H1 (cell line): ENCODE measurements at regions not wholly inside any gene's neighbourhood (a gene's known extent, or its start where the extent isn't known, plus 50 kb on each side); places are given as distances from the start of the nearest gene placed in this dataset.

Experiments
- CTCF ChIA-PET: fragments of 300-600 bp; sonication (Branson Sonifier 250); formaldehyde crosslinking; loops from one replicate; lab custom pipeline; 2021; ENCODE audit not compliant: partially characterized antibody; lab: Charles Lee
- POLR2A ChIA-PET: fragments of 300-600 bp; sonication (Branson Sonifier 250); formaldehyde crosslinking; loops from one replicate; lab custom pipeline; 2021; ENCODE audit warnings: inconsistent platforms; ENCODE audit not compliant: partially characterized antibody; lab: Charles Lee
- DNase-seq, 2 experiments: peaks; one replicate each; pipeline versions ENCODE4 v3.0.0 to v3.0.0-alpha.2; 2010 to 2022; ENCODE audit warnings: low spot score in 2 of 2, low read depth in 1 of 2, mixed read lengths in 1 of 2
- FAIRE-seq: peaks from 2 replicates; lab custom pipeline; 2011; peaks lifted over from hg19 to GRCh38; lab: Jason Lieb, UNC
- H2AFZ ChIP-seq: 2 replicates; pipeline ENCODE4 v1.8.1; 2012; ENCODE audit warnings: low read length, inconsistent platforms
- H2AK5ac ChIP-seq: 2 replicates; pipeline ENCODE4 v1.6.1; 2013; ENCODE audit warnings: low read depth, low read length
- H2BK120ac ChIP-seq: replicated peaks from 2 replicates; pipeline ENCODE3; 2013; ENCODE audit warnings: low read depth, low read length, inconsistent platforms
- H2BK12ac ChIP-seq: 2 replicates; pipeline ENCODE4 v1.6.1; 2013; ENCODE audit warnings: low read depth, low read length
- H2BK15ac ChIP-seq: 2 replicates; pipeline ENCODE4 v1.6.1; 2013; ENCODE audit warnings: low read length
- H2BK20ac ChIP-seq: 2 replicates; pipeline ENCODE4 v1.6.1; 2013; ENCODE audit warnings: low read length
- H2BK5ac ChIP-seq: 2 replicates; pipeline ENCODE4 v1.6.1; 2013; ENCODE audit warnings: low read depth, low read length
- H3K14ac ChIP-seq: 2 replicates; pipeline ENCODE4 v1.6.1; 2013; ENCODE audit warnings: inconsistent platforms; ENCODE audit not compliant: insufficient read length
- H3K18ac ChIP-seq: 2 replicates; pipeline ENCODE4 v1.6.1; 2013; ENCODE audit warnings: low read length; ENCODE audit errors: extremely low read depth
- H3K23ac ChIP-seq: 2 replicates; pipeline ENCODE4 v1.6.1; 2013; ENCODE audit warnings: inconsistent platforms; ENCODE audit not compliant: insufficient read length
- H3K23me2 ChIP-seq: 2 replicates; pipeline ENCODE4 v1.6.1; 2013; ENCODE audit warnings: low read depth, low read length
- H3K27ac ChIP-seq: 2 replicates; pipeline ENCODE4 v1.6.1; 2011; ENCODE audit warnings: low read depth, low read length, inconsistent platforms
- H3K27me3 ChIP-seq, 4 experiments: replicated peaks in 1 of 4; 1 replicate in 1 of 4; 2 replicates in 3 of 4; pipeline versions ENCODE4 v1.6.1 to v1.8.1; 2011 to 2013; ENCODE audit warnings: low read length in 3 of 4, mild to moderate bottlenecking in 3 of 4, inconsistent platforms in 2 of 4, mixed read lengths in 2 of 4, moderate library complexity in 1 of 4; ENCODE audit not compliant: control insufficient read depth in 3 of 4, insufficient read depth in 3 of 4; ENCODE audit errors: extremely low read depth in 1 of 4
- H3K36me3 ChIP-seq, 4 experiments: 2 replicates each; pipeline versions ENCODE4 v1.6.1 to v1.8.1; 2011 to 2013; ENCODE audit warnings: mild to moderate bottlenecking in 4 of 4, low read length in 3 of 4, moderate library complexity in 2 of 4, control low read depth in 1 of 4, inconsistent platforms in 1 of 4; ENCODE audit not compliant: insufficient read depth in 4 of 4, control insufficient read depth in 2 of 4
- H3K4ac ChIP-seq: replicated peaks from 2 replicates; pipeline ENCODE3; 2013; ENCODE audit warnings: low read length, low read depth, mixed read lengths, inconsistent platforms; ENCODE audit not compliant: insufficient read length
- H3K4me1 ChIP-seq, 4 experiments: replicated peaks in 1 of 4; 1 replicate in 1 of 4; 2 replicates in 3 of 4; pipeline versions ENCODE4 v1.6.1 to v1.8.1; 2011 to 2013; ENCODE audit warnings: low read length in 3 of 4, inconsistent platforms in 2 of 4, mixed read lengths in 1 of 4; ENCODE audit not compliant: insufficient read depth in 4 of 4, control insufficient read depth in 3 of 4
- H3K4me2 ChIP-seq, 2 experiments: 2 replicates each; pipeline versions ENCODE4 v1.6.1 to v1.8.1; 2011 to 2013; ENCODE audit warnings: low read depth in 2 of 2, low read length in 2 of 2, control low read depth in 1 of 2, inconsistent platforms in 1 of 2, mild to moderate bottlenecking in 1 of 2; ENCODE audit not compliant: insufficient read depth in 1 of 2
- H3K4me3 ChIP-seq, 4 experiments: fragments of 200-600, 300-600 bp in 1 of 4; sonication (generic), shearing (Covaris generic), sonication (Bioruptor Twin) in 1 of 4; 2 replicates each; pipeline versions ENCODE4 v1.5.1 to v1.8.1; 2011 to 2016; ENCODE audit warnings: low read length in 4 of 4, low read depth in 3 of 4, control low read depth in 2 of 4, inconsistent platforms in 2 of 4, mild to moderate bottlenecking in 2 of 4, mixed read lengths in 1 of 4, moderate library complexity in 1 of 4; ENCODE audit not compliant: insufficient read depth in 2 of 4; ENCODE audit errors: extremely low read depth in 1 of 4
- H3K56ac ChIP-seq: replicated peaks from 2 replicates; pipeline ENCODE3; 2013; ENCODE audit warnings: low read depth, mild to moderate bottlenecking, mixed read lengths, low read length, inconsistent platforms; ENCODE audit not compliant: insufficient read length
- H3K79me1 ChIP-seq: 2 replicates; pipeline ENCODE4 v1.6.1; 2013; ENCODE audit warnings: low read depth, low read length, control low read depth
- H3K79me2 ChIP-seq, 2 experiments: 2 replicates each; pipeline versions ENCODE4 v1.6.1 to v1.8.1; 2012 to 2013; ENCODE audit warnings: low read length in 2 of 2, mild to moderate bottlenecking in 2 of 2, inconsistent platforms in 1 of 2; ENCODE audit not compliant: insufficient read depth in 2 of 2, control insufficient read depth in 1 of 2
- H3K9ac ChIP-seq, 4 experiments: replicated peaks in 1 of 4; 1 replicate in 1 of 4; 2 replicates in 3 of 4; pipeline versions ENCODE4 v1.6.1 to v1.8.1; 2011 to 2013; ENCODE audit warnings: low read depth in 3 of 4, low read length in 3 of 4, control low read depth in 2 of 4, mild to moderate bottlenecking in 2 of 4, moderate library complexity in 2 of 4, inconsistent platforms in 1 of 4; ENCODE audit errors: extremely low read depth in 1 of 4
- H3K9me3 ChIP-seq, 2 experiments: 2 replicates each; pipeline versions ENCODE4 v1.6.1 to v1.8.1; 2012 to 2013; ENCODE audit warnings: mild to moderate bottlenecking in 2 of 2, moderate library complexity in 2 of 2, control low read depth in 1 of 2, inconsistent platforms in 1 of 2, low read depth in 1 of 2, low read length in 1 of 2, mixed read lengths in 1 of 2; ENCODE audit not compliant: insufficient read depth in 2 of 2
- H4K20me1 ChIP-seq, 2 experiments: replicated peaks in 1 of 2; 2 replicates each; pipeline versions ENCODE3 to v1.8.1; 2011 to 2013; ENCODE audit warnings: inconsistent platforms in 2 of 2, low read length in 2 of 2, mild to moderate bottlenecking in 1 of 2; ENCODE audit not compliant: insufficient read depth in 2 of 2, control insufficient read depth in 1 of 2
- H4K5ac ChIP-seq: 2 replicates; pipeline ENCODE4 v1.6.1; 2013; ENCODE audit warnings: low read length, low read depth, mixed read lengths, inconsistent platforms; ENCODE audit not compliant: insufficient read length
- H4K8ac ChIP-seq: 2 replicates; pipeline ENCODE4 v1.8.0; 2013; ENCODE audit warnings: mild to moderate bottlenecking, moderate library complexity, low read length, inconsistent platforms; ENCODE audit not compliant: insufficient read depth; ENCODE audit errors: extremely low read depth
- H4K91ac ChIP-seq: replicated peaks from 2 replicates; pipeline ENCODE3; 2013; ENCODE audit warnings: low read length, mixed read lengths, inconsistent platforms; ENCODE audit not compliant: insufficient read length
- ATF2 ChIP-seq: IDR thresholded peaks from 2 replicates; pipeline ENCODE4 v1.6.1; 2012; ENCODE audit warnings: low read length, inconsistent platforms
- CBX8 ChIP-seq: fragments of 300-800, 300-1000 bp; sonication (generic); IDR thresholded peaks from 2 replicates; pipeline ENCODE4 v1.7.1; 2016; ENCODE audit warnings: low read depth, low read length, borderline replicate concordance
- GTF2F1 ChIP-seq: IDR thresholded peaks from 2 replicates; pipeline ENCODE4 v1.6.1; 2012; ENCODE audit warnings: low read depth, low read length, improper control_type of control experiment, borderline replicate concordance
- KDM1A ChIP-seq: fragments of 200-600, 300-600 bp; sonication (generic); IDR thresholded peaks from 2 replicates; pipeline ENCODE4 v1.7.1; 2016; ENCODE audit warnings: mild to moderate bottlenecking, low read length, borderline replicate concordance
- POLR2A ChIP-seq, 2 experiments: IDR thresholded peaks; 1 replicate in 1 of 2; 2 replicates in 1 of 2; pipeline ENCODE4 v1.6.1; 2011; ENCODE audit warnings: low read depth in 2 of 2, low read length in 2 of 2, mild to moderate bottlenecking in 2 of 2; ENCODE audit errors: control extremely low read depth in 1 of 2
- RAD21 ChIP-seq, 2 experiments: IDR thresholded peaks in 1 of 2; conservative IDR thresholded peaks in 1 of 2; 2 replicates each; pipeline ENCODE4 v1.6.1; 2011; ENCODE audit warnings: low read depth in 2 of 2, low read length in 2 of 2, improper control_type of control experiment in 1 of 2, inconsistent platforms in 1 of 2, mild to moderate bottlenecking in 1 of 2, moderate library complexity in 1 of 2
- RBBP5 ChIP-seq: IDR thresholded peaks from 2 replicates; pipeline ENCODE4 v1.7.1; 2012; ENCODE audit warnings: low read depth, mild to moderate bottlenecking, inconsistent platforms, low read length, moderate library complexity, borderline replicate concordance
- SP1 ChIP-seq: IDR thresholded peaks from 2 replicates; pipeline ENCODE4 v1.6.1; 2011; ENCODE audit warnings: low read depth, low read length
- SP4 ChIP-seq: IDR thresholded peaks from 2 replicates; pipeline ENCODE4 v1.6.1; 2012; ENCODE audit warnings: low read length, inconsistent platforms
- SUZ12 ChIP-seq: fragments of 200-600 bp; sonication (generic); IDR thresholded peaks from 2 replicates; pipeline ENCODE4 v1.6.1; 2012; ENCODE audit warnings: mild to moderate bottlenecking, inconsistent platforms, low read length, moderate library complexity, mixed read lengths
- YY1 ChIP-seq: IDR thresholded peaks from 2 replicates; pipeline ENCODE4 v1.6.1; 2011; ENCODE audit warnings: low read depth, mild to moderate bottlenecking, low read length
- WGBS, 2 experiments: shearing (Covaris generic) in 1 of 2; methylation state at CpG; one replicate each; pipeline versions ENCODE4 v1.1.6 to v1.1.7; 2013 to 2015; ENCODE audit warnings: low lambda C conversion rate in 2 of 2, mixed read lengths in 2 of 2, inconsistent platforms in 1 of 2, low coverage in 1 of 2, missing lambda C conversion rate in 1 of 2; ENCODE audit not compliant: insufficient replicate concordance in 2 of 2, insufficient coverage in 1 of 2, insufficient read length in 1 of 2; ENCODE audit errors: extremely low coverage in 1 of 2, missing lambda C conversion rate in 1 of 2; 5-methylcytosine and 5-hydroxymethylcytosine counted together
- TF ChIP-seq, protein P1 (sequence below): IDR thresholded peaks from 2 replicates; pipeline ENCODE4 v1.6.1; 2011; ENCODE audit warnings: low read length, improper control_type of control experiment

DNA sequence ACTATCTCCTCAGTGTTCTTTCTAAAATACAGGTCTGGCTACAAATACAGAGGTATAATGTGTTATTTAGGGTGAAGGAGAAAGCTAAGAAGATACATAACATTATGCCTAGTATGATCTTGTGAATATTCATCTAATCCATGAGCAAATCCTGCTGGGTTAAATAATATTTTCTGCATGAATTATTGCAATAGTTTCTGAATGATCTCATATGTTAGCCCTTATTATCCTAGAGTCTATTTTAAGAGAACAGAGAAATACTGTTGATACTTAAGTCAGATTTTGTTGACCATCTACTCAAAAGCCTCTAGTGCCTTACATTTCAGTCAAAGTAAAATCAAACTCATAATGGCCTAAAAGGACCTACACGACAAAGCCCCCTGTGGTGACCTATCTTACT lies 382.3 kb downstream of the FIGN start:
- Histone ChIP-seq H3K18ac (no peak overlapping the region), H3K23ac (no peak overlapping the region), H4K20me1 (no peaks in the 10 kb centered on the region), H4K8ac (no peak overlapping the region), H3K14ac (no peak overlapping the region), H3K36me3 (no peaks in the 10 kb centered on the region), H2AK5ac (no peak overlapping the region), H3K4me2 (no peak overlapping the region), H3K79me1 (no peaks in the 10 kb centered on the region), H3K79me2 (no peaks in the 10 kb centered on the region), H3K9me3 (no peaks in the 10 kb centered on the region), H2BK120ac (no peak overlapping the region), H3K9ac (no peak overlapping the region), H3K27ac (no peak overlapping the region), H3K4me3 (no peak overlapping the region), H2BK15ac (no peak overlapping the region), H3K23me2 (no peaks in the 10 kb centered on the region; the same call in 1 of the 2 replicates), H3K27me3 (no peaks in the 10 kb centered on the region), H3K56ac (no peak overlapping the region), H4K91ac (no peak overlapping the region), H2BK5ac (no peak overlapping the region), H3K4me1 (peaks cover 0 to 9% (median 3%) of the 10 kb centered on the region in 4 experiments; a peak in 2 of 7 replicates), H4K5ac (no peak overlapping the region), H2BK12ac (no peak overlapping the region), H3K4ac (no peak overlapping the region), H2AFZ (no peak overlapping the region), H2BK20ac (no peak overlapping the region)
- no peak for FAIRE-seq
- ChIA-PET POLR2A (no interaction called here), CTCF (no interaction called here)
- no peak for DNase-seq
- TF ChIP-seq SP1: no peak
- no peak for TF ChIP-seq KDM1A
- TF ChIP-seq GTF2F1: no peak
- no peak for TF ChIP-seq CBX8
- TF ChIP-seq RBBP5: no peak
- no peak for TF ChIP-seq RAD21 (IDR thresholded peaks at IDR 0.05 in 1 of 2, conservative IDR thresholded peaks at IDR 0.05 in 1 of 2; ENCODE audit: low read depth in 2 of 2, low read length in 2 of 2)
- no peak for TF ChIP-seq SP4
- TF ChIP-seq ATF2: no peak
- TF ChIP-seq POLR2A (IDR thresholded peaks at IDR 0.05; ENCODE audit: control extremely low read depth in 1 of 2, low read depth in 2 of 2, low read length in 2 of 2): no peak
- TF ChIP-seq, protein P1, sequence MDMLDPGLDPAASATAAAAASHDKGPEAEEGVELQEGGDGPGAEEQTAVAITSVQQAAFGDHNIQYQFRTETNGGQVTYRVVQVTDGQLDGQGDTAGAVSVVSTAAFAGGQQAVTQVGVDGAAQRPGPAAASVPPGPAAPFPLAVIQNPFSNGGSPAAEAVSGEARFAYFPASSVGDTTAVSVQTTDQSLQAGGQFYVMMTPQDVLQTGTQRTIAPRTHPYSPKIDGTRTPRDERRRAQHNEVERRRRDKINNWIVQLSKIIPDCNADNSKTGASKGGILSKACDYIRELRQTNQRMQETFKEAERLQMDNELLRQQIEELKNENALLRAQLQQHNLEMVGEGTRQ: no peak
- no peak for TF ChIP-seq SUZ12
- TF ChIP-seq YY1: no peak
- WGBS, 2 experiments: 86% methylated on average over 1 of the region's 1 CpG; no CpG with 5 or more reads in 1 of the 2 experiments
